HS-27A (cell line): ENCODE measurements at regions not wholly inside any gene's neighbourhood (a gene's known extent, or its start where the extent isn't known, plus 50 kb on each side); places are given as distances from the start of the nearest gene placed in this dataset.
"Not testable (repeated sequence)": the region's sequence is repeated elsewhere in the genome, so short reads cannot be mapped to it uniquely, and the experiment has no call there.

Source experiments
- DNase-seq: peaks from one replicate; pipeline ENCODE4 v3.0.0-alpha.2; 2012; ENCODE audit warnings: low read depth, missing footprints

GRCh38 chr3:28150465-28151206 is 90.8 kb upstream of the CMC1 start:
- DNase-seq, result no peak

GRCh38 chr3:28151207-28151550 is 90.2 kb upstream of the CMC1 start:
- DNase-seq, result no peak

- DNase-seq, result no peak
Observed at GRCh38 chr3:28151608-28152228, 89.7 kb upstream of the CMC1 start.

DNA sequence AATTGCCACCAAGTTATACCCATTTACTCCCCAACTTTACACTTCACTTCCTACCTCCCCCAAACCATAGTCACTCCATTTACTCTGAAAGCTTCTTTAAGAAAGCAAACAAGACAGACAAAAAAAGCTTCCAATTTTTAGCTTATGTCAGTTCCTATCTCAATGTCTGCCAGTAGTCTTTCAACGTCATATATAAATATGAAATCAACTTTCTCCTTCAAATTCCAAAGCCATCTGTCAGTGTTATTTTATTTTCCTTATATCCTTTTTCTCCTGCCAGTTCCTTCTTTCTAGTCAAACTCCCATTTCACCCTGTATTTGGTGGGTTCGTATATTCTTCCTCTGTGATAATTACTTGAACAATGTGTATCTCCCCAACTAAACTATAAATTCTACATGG is 85.8 kb upstream of the CMC1 start:
- DNase-seq, result no peak

DNA sequence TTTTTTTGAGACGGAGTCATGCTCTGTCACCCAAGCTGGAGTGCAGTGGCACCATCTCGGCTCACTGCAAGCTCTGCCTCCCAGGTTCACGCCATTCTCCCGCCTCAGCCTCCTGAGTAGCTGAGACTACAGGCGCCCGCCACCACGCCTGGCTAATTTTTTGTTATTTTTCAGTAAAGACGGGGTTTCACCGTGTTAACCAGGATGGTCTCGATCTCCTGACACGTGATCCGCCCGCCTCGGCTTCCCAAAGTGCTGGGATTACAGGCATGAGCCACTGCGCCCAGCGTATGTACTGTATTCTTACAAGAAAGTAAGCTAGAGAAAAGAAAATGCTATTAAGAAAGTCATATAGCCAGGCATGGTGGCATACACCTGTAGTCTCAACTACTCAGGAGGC is 84.8 kb upstream of the CMC1 start:
- DNase-seq, result not testable (repeated sequence)

- no peak for DNase-seq
Observed at GRCh38 chr3:28171962-28172361, 69.5 kb upstream of the CMC1 start.

DNA sequence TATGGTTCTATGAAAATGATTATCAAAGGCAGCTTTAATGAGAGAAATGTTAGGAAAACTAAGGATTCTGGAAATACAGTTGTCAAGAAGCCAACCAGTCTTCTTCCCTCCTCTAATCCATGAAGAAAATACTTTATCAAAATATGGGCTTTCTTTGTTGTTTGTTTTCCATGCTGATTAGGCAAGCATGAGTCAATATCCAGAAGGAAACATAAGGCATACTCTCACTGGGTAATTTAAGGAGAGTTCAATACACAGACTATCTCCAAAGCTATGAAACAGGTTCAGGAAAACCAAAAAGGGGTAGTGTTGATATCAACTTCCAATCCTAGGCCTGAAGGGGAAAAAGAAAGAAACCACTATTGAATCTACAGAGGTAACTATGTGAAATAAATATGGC is 68.7 kb upstream of the CMC1 start:
- DNase-seq, result no peak

GRCh38 chr3:28173836-28174235 is 67.6 kb upstream of the CMC1 start:
- no peak for DNase-seq

GRCh38 chr3:28186748-28187147 is 54.7 kb upstream of the CMC1 start:
- DNase-seq, result no peak

DNA sequence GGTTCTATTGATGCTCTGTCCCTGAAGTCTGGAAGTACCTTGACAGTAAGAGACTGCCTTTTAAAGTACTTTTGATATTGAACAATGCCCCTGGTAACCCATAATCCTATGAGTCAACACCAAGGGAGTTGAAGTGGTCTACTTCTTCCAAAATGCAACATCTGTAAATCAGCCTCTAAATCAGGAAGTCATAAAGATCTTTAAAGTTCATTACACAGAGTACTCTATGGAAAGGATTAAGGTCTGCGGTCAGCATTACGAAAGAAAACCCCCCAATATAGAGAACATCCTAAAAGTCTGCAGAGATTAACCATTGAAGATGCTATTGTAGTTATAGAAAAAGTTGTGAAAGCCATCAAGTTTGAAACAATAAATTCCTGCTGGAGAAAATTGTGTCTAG is 52.7 kb upstream of the CMC1 start:
- DNase-seq, result no peak

GRCh38 chr3:28191363-28191762 is 50.1 kb upstream of the CMC1 start:
- no peak for DNase-seq
